HepG2 (cell line): ENCODE measurements at regions not wholly inside any gene's neighbourhood (a gene's known extent, or its start where the extent isn't known, plus 50 kb on each side); places are given as distances from the start of the nearest gene placed in this dataset.
"Not testable (repeated sequence)": the region's sequence is repeated elsewhere in the genome, so short reads cannot be mapped to it uniquely, and the experiment has no call there.

Experiments used
- ATAC-seq: fragments of 200-7000 bp; cut with Tn5 transposase; 3 replicates; pipeline ENCODE4 v1.9.1; 2020; ENCODE audit warnings: mild to moderate bottlenecking, moderate library complexity
- BruUV-seq: library from RNA; stranded (reverse); fragments of 400-500 nt; replicated peaks from 2 replicates; lab custom pipeline; 2021; lab: Mats Ljungman, UMichigan
- CTCF ChIA-PET: fragments of 300-600 bp; formaldehyde crosslinking; extraction: SDS; loops from one replicate; lab custom pipeline; 2021; ENCODE audit warnings: low total read pairs, inconsistent platforms, low intra/inter-chr PET ratio; lab: Yijun Ruan, JAX
- POLR2A ChIA-PET: fragments of 350-600 bp; sonication (Branson Sonifier 250); formaldehyde crosslinking; loops from one replicate; lab custom pipeline; 2020; ENCODE audit warnings: antibody characterized with exemption, inconsistent platforms; lab: Yijun Ruan, JAX
- DNase-seq: peaks from one replicate; pipeline ENCODE4 v3.0.0-alpha.2; 2015; ENCODE audit warnings: low spot score
- FAIRE-seq: peaks from 3 replicates; lab custom pipeline; 2011; peaks lifted over from hg19 to GRCh38; lab: Jason Lieb, UNC
- H2AFZ ChIP-seq: one replicate; pipeline ENCODE4 v1.6.1; 2011; ENCODE audit warnings: low read length, inconsistent platforms
- H3K27ac ChIP-seq: fragments of 300-600 bp; 3 replicates; pipeline ENCODE4 v1.8.0; 2011; ENCODE audit warnings: mixed run types, mild to moderate bottlenecking, mixed read lengths, low read length, inconsistent platforms; ENCODE audit not compliant: insufficient read depth; ENCODE audit errors: extremely low read length
- H3K27me3 ChIP-seq, 2 experiments: fragments of 200-600 bp in 1 of 2; 2 replicates in 1 of 2; 3 replicates in 1 of 2; pipeline versions ENCODE4 v1.6.0 to v1.8.0; 2011; ENCODE audit warnings: low read length in 2 of 2, mild to moderate bottlenecking in 2 of 2, moderate library complexity in 2 of 2, inconsistent platforms in 1 of 2; ENCODE audit not compliant: insufficient read depth in 2 of 2, control insufficient read depth in 1 of 2
- H3K36me3 ChIP-seq, 2 experiments: fragments of 200-600 bp in 1 of 2; replicated peaks in 1 of 2; 2 replicates in 1 of 2; 3 replicates in 1 of 2; pipeline versions ENCODE4 v1.5.1 to v1.8.0; 2011; ENCODE audit warnings: low read length in 2 of 2, inconsistent platforms in 1 of 2; ENCODE audit not compliant: insufficient read depth in 2 of 2, control insufficient read depth in 1 of 2
- H3K4me1 ChIP-seq: 2 replicates; pipeline ENCODE4 v1.5.1; 2012; ENCODE audit warnings: low read length, inconsistent platforms; ENCODE audit not compliant: insufficient read depth
- H3K4me2 ChIP-seq: 2 replicates; pipeline ENCODE4 v1.6.0; 2011; ENCODE audit warnings: low read depth, low read length, inconsistent platforms
- H3K4me3 ChIP-seq, 3 experiments: fragments of 200-600 bp in 1 of 3; sonication (generic), shearing (Covaris generic) in 1 of 3; replicated peaks in 1 of 3; 2 replicates each; pipeline ENCODE4 v1.5.1; 2011 to 2016; ENCODE audit warnings: low read length in 3 of 3, inconsistent platforms in 2 of 3, low read depth in 2 of 3, mild to moderate bottlenecking in 2 of 3, control low read depth in 1 of 3, mixed read lengths in 1 of 3; ENCODE audit not compliant: insufficient read depth in 1 of 3
- H3K79me2 ChIP-seq: one replicate; pipeline ENCODE4 v1.6.1; 2011; ENCODE audit warnings: low read length, inconsistent platforms; ENCODE audit not compliant: insufficient read depth
- H3K9ac ChIP-seq: 2 replicates; pipeline ENCODE4 v1.6.0; 2011; ENCODE audit warnings: mild to moderate bottlenecking, low read depth, low read length, inconsistent platforms; ENCODE audit not compliant: insufficient read depth
- H3K9me3 ChIP-seq: 2 replicates; pipeline ENCODE4 v1.5.1; 2012; ENCODE audit warnings: mild to moderate bottlenecking, low read length
- H4K20me1 ChIP-seq: 2 replicates; pipeline ENCODE4 v1.6.0; 2011; ENCODE audit warnings: inconsistent platforms, mild to moderate bottlenecking, low read length, moderate library complexity; ENCODE audit not compliant: insufficient read depth
- KDM5B ChIP-seq: sonication (generic); formaldehyde crosslinking; IDR thresholded peaks from 2 replicates; pipeline ENCODE4 v1.4.0; 2020; ENCODE audit warnings: missing genetic modification reagents, mild to moderate bottlenecking, borderline replicate concordance
- SMAD1 ChIP-seq: sonication (generic); formaldehyde crosslinking; IDR thresholded peaks from 2 replicates; pipeline ENCODE4 v1.4.0; 2020; ENCODE audit warnings: missing genetic modification reagents, low read depth, mild to moderate bottlenecking, borderline replicate concordance
- SP4 ChIP-seq: sonication (generic); formaldehyde crosslinking; IDR thresholded peaks from 2 replicates; pipeline ENCODE4 v1.8.1; 2023; ENCODE audit warnings: mild to moderate bottlenecking, missing genetic modification reagents
- SRSF1 ChIP-seq: fragments of 200-400 bp; formaldehyde crosslinking; optimal IDR thresholded peaks from 2 replicates; pipeline ENCODE3; 2017; ENCODE audit warnings: mild to moderate bottlenecking, low read depth, low read length, moderate library complexity
- STAT5B ChIP-seq: sonication (generic); formaldehyde crosslinking; IDR thresholded peaks from 2 replicates; pipeline ENCODE4 v1.4.0; 2020; ENCODE audit warnings: missing genetic modification reagents
- TEAD2 ChIP-seq: sonication (generic); formaldehyde crosslinking; IDR thresholded peaks from 2 replicates; pipeline ENCODE4 v1.9.0; 2021; ENCODE audit warnings: missing genetic modification reagents
- TMF1 ChIP-seq: sonication (generic); formaldehyde crosslinking; IDR thresholded peaks from 2 replicates; pipeline ENCODE4 v1.8.1; 2022; ENCODE audit warnings: low read depth, missing genetic modification reagents
- ZNF282 ChIP-seq: fragments of 450-650 bp; IDR thresholded peaks from 2 replicates; pipeline ENCODE4 v1.6.1; 2018; ENCODE audit not compliant: partially characterized antibody
- ZNF557 ChIP-seq: sonication (generic); formaldehyde crosslinking; IDR thresholded peaks from 2 replicates; pipeline ENCODE4 v1.4.0; 2020; ENCODE audit warnings: missing genetic modification reagents
- ZNF564 ChIP-seq: sonication (generic); formaldehyde crosslinking; IDR thresholded peaks from 2 replicates; pipeline ENCODE4 v1.8.1; 2023; ENCODE audit warnings: mild to moderate bottlenecking, missing genetic modification reagents
- WGBS: methylation state at CpG from one replicate; pipeline ENCODE4 v1.1.6; 2017; ENCODE audit warnings: low lambda C conversion rate; 5-methylcytosine and 5-hydroxymethylcytosine counted together
- in situ Hi-C: cut with HindIII; loops from 2 replicates; pipeline ENCODE4 v1.10.0; 2017; ENCODE audit warnings: low pct_unique_long_range_greater_than_20kb; ENCODE audit not compliant: extremely low pct_ligation_motif_present
- intact Hi-C: fragments of 100-400 bp; cut with micrococcal nuclease; formaldehyde crosslinking; loops from one replicate; pipeline ENCODE4 v1.10.0; 2022; ENCODE audit not compliant: unreplicated experiment

- ChIA-PET POLR2A (no interaction called here), CTCF (no interaction called here)
- Histone ChIP-seq H3K4me1 (no peaks in the 10 kb centered on the region), H3K79me2 (no peaks in the 10 kb centered on the region), H3K9me3 (peaks cover 95% of the 10 kb centered on the region), H3K4me2 (no peak overlapping the region), H2AFZ (no peak overlapping the region), H3K36me3 (no peaks in the 10 kb centered on the region), H3K27ac (no peak overlapping the region), H4K20me1 (no peaks in the 10 kb centered on the region), H3K27me3 (no peaks in the 10 kb centered on the region), H3K9ac (no peak overlapping the region), H3K4me3 (no peak overlapping the region)
- TF ChIP-seq SRSF1 (no peak), SP4 (no peak), ZNF282 (no peak)
- in situ Hi-C loops (no loop called here), intact Hi-C loops (no loop called here)
- DNase-seq (no peak), ATAC-seq (no peak), FAIRE-seq (no peak)
- 7% methylated on average over 2 of the region's 2 CpGs for WGBS
- BruUV-seq = no TSS peak
Measured at GRCh38 chr1:73463873-73464272, 734.1 kb downstream of the LRRIQ3 start.

GRCh38 chr1:73452522-73452921, 745.5 kb downstream of the LRRIQ3 start:
- Histone ChIP-seq H3K27me3 (no peaks in the 10 kb centered on the region), H2AFZ (no peak overlapping the region), H3K4me1 (no peaks in the 10 kb centered on the region), H3K4me3 (no peak overlapping the region), H4K20me1 (no peaks in the 10 kb centered on the region), H3K9ac (no peak overlapping the region), H3K79me2 (no peaks in the 10 kb centered on the region), H3K36me3 (no peaks in the 10 kb centered on the region), H3K4me2 (no peak overlapping the region), H3K9me3 (peaks cover 71% of the 10 kb centered on the region), H3K27ac (no peak overlapping the region)
- TF ChIP-seq SMAD1 (CRISPR knock-in tag) (no peak), TEAD2 (CRISPR knock-in tag) (no peak), TMF1 (CRISPR knock-in tag) (no peak), STAT5B (CRISPR knock-in tag) (no peak), ZNF564 (CRISPR knock-in tag) (no peak), KDM5B (CRISPR knock-in tag) (no peak), ZNF557 (CRISPR knock-in tag) (no peak)
- ATAC-seq (no peak), DNase-seq (no peak), FAIRE-seq (no peak)
- in situ Hi-C loops (no loop called here), intact Hi-C loops (no loop called here)
- ChIA-PET POLR2A (no interaction called here), CTCF (no interaction called here)
- BruUV-seq = no TSS peak
- WGBS = 0% methylated on average over 2 of the region's 2 CpGs

DNA sequence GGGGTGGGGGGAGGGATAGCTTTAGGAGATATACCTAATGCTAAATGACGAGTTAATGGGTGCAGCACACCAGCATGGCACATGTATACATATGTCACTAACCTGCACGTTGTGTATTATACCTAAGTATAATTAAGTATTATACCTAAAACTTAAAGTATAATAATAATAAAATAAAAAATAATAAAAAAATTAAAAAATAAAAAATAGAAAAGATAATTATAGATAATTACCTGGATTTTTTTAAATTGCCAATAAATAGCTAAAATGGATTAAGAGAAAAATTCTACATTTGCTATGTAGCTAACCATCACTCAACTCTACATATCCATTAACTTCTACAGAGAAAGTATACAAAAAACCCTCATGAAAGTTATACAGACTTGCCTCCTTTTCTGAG, 747.3 kb downstream of the LRRIQ3 start:
- intact Hi-C loops, H3K79me2 ChIP-seq, H3K4me2 ChIP-seq, H3K4me3 ChIP-seq, H4K20me1 ChIP-seq, H3K9ac ChIP-seq, H3K27me3 ChIP-seq, H3K4me1 ChIP-seq, POLR2A ChIA-PET, BruUV-seq, H2AFZ ChIP-seq, FAIRE-seq, in situ Hi-C loops, H3K27ac ChIP-seq, H3K36me3 ChIP-seq, DNase-seq, ATAC-seq, CTCF ChIA-PET: not testable (repeated sequence)
- peaks cover 71% of the 10 kb centered on the region for H3K9me3 ChIP-seq
- whole genome bisulfite sequencing = 43% methylated on average over 2 of the region's 2 CpGs
